Hematopoietic multipotent progenitor cell treated with erythropoietin and hydrocortisone succinate and interleukin-3 and kit ligand, for 17 days (in vitro differentiated cells): ENCODE measurements at regions not wholly inside any gene's neighbourhood (a gene's known extent, or its start where the extent isn't known, plus 50 kb on each side); places are given as distances from the start of the nearest gene placed in this dataset.

Experiments used
- DNase-seq: peaks from one replicate; pipeline ENCODE4 v3.0.0-alpha.2; 2015; ENCODE audit warnings: low spot score

GRCh38 chr20:41939659-41940058, 321.5 kb upstream of the CHD6 start:
- DNase-seq = no peak

- DNase-seq = no peak
These were observed 320.2 kb upstream of the CHD6 start for GRCh38 chr20:41938353-41938752.

GRCh38 chr20:41935259-41935791, 317.1 kb upstream of the CHD6 start:
- DNase-seq = no peak

GRCh38 chr20:41932431-41932830, 314.3 kb upstream of the CHD6 start:
- no peak for DNase-seq

GRCh38 chr20:41927655-41928054, 309.5 kb upstream of the CHD6 start:
- no peak for DNase-seq

GRCh38 chr20:41927189-41927588, 309.0 kb upstream of the CHD6 start:
- DNase-seq = no peak

- no peak for DNase-seq
These were observed 307.3 kb upstream of the CHD6 start for GRCh38 chr20:41925476-41925875.

GRCh38 chr20:41923624-41924023, 305.4 kb upstream of the CHD6 start:
- no peak for DNase-seq

GRCh38 chr20:41913146-41913545, 295.0 kb upstream of the CHD6 start:
- DNase-seq = no peak

GRCh38 chr20:41910558-41910957, 292.4 kb upstream of the CHD6 start:
- DNase-seq = no peak

- no peak for DNase-seq
These were observed 287.0 kb upstream of the CHD6 start for GRCh38 chr20:41905199-41905598.

GRCh38 chr20:41903586-41903985, 285.4 kb upstream of the CHD6 start:
- DNase-seq = no peak

GRCh38 chr20:41902346-41902745, 284.2 kb upstream of the CHD6 start:
- DNase-seq = no peak

GRCh38 chr20:41900201-41900691, 282.1 kb upstream of the CHD6 start:
- no peak for DNase-seq

- no peak for DNase-seq
These were observed 279.5 kb upstream of the CHD6 start for GRCh38 chr20:41897708-41898107.

GRCh38 chr20:41895241-41896032, 277.3 kb upstream of the CHD6 start:
- no peak for DNase-seq

GRCh38 chr20:41894255-41894963, 276.2 kb upstream of the CHD6 start:
- no peak for DNase-seq

GRCh38 chr20:41892031-41892430, 273.9 kb upstream of the CHD6 start:
- DNase-seq = no peak

GRCh38 chr20:41889844-41890224, 271.7 kb upstream of the CHD6 start:
- DNase-seq = no peak

GRCh38 chr20:41889126-41889843, 271.1 kb upstream of the CHD6 start:
- DNase-seq = no peak

- DNase-seq = no peak
These were observed 270.3 kb upstream of the CHD6 start for GRCh38 chr20:41888434-41888833.

- DNase-seq = no peak
These were observed 269.3 kb upstream of the CHD6 start for GRCh38 chr20:41887500-41887899.
